Fibroblast of lung (primary cell): ENCODE measurements at regions not wholly inside any gene's neighbourhood (a gene's known extent, or its start where the extent isn't known, plus 50 kb on each side); places are given as distances from the start of the nearest gene placed in this dataset.
"Not testable (repeated sequence)": the region's sequence is repeated elsewhere in the genome, so short reads cannot be mapped to it uniquely, and the experiment has no call there.

ENCODE experiments used
- DNase-seq, 2 donors: peaks; one replicate each; pipeline versions ENCODE4 v3.0.0 to v3.0.0-alpha.2; 2010; ENCODE audit warnings: low read depth in 2 of 2
- H2AFZ ChIP-seq: 2 replicates; pipeline ENCODE4 v1.5.1; 2012; ENCODE audit warnings: low read length, control low read depth, inconsistent platforms
- H3K27ac ChIP-seq: 2 replicates; pipeline ENCODE4 v1.5.1; 2011; ENCODE audit warnings: low read length, control low read depth; ENCODE audit not compliant: insufficient read depth
- H3K27me3 ChIP-seq: 2 replicates; pipeline ENCODE4 v1.5.1; 2011; ENCODE audit warnings: mild to moderate bottlenecking, low read length; ENCODE audit not compliant: control insufficient read depth, insufficient read depth
- H3K36me3 ChIP-seq: 2 replicates; pipeline ENCODE4 v1.5.1; 2011; ENCODE audit warnings: low read length; ENCODE audit not compliant: control insufficient read depth, insufficient read depth
- H3K4me1 ChIP-seq: 2 replicates; pipeline ENCODE4 v1.5.1; 2011; ENCODE audit warnings: low read length; ENCODE audit not compliant: control insufficient read depth, insufficient read depth; ENCODE audit errors: extremely low read depth
- H3K4me2 ChIP-seq: 2 replicates; pipeline ENCODE4 v1.5.1; 2011; ENCODE audit warnings: low read length, control low read depth; ENCODE audit not compliant: insufficient read depth; ENCODE audit errors: extremely low read depth
- H3K4me3 ChIP-seq, 4 experiments: fragments of 200-600 bp in 1 of 4; sonication (generic) in 1 of 4; replicated peaks in 1 of 4; 2 replicates each; pipeline ENCODE4 v1.5.1; 2011 to 2016; ENCODE audit warnings: low read length in 4 of 4, low read depth in 3 of 4, mild to moderate bottlenecking in 3 of 4, control low read depth in 2 of 4, inconsistent platforms in 1 of 4, mixed read lengths in 1 of 4; ENCODE audit not compliant: insufficient read depth in 1 of 4; ENCODE audit errors: control extremely low read depth in 1 of 4
- H3K79me2 ChIP-seq: 2 replicates; pipeline ENCODE4 v1.5.1; 2012; ENCODE audit warnings: mild to moderate bottlenecking, low read length, inconsistent platforms; ENCODE audit not compliant: control insufficient read depth, insufficient read depth
- H3K9ac ChIP-seq: 2 replicates; pipeline ENCODE4 v1.5.1; 2011; ENCODE audit warnings: mild to moderate bottlenecking, low read length, control low read depth; ENCODE audit not compliant: insufficient read depth
- H3K9me3 ChIP-seq: 2 replicates; pipeline ENCODE4 v1.5.1; 2012; ENCODE audit warnings: low read depth, low read length; ENCODE audit not compliant: control insufficient read depth, insufficient read depth
- H4K20me1 ChIP-seq: 2 replicates; pipeline ENCODE4 v1.5.1; 2011; ENCODE audit warnings: low read length; ENCODE audit not compliant: control insufficient read depth, insufficient read depth; ENCODE audit errors: extremely low read depth
- EZH2 ChIP-seq: IDR thresholded peaks from 2 replicates; pipeline ENCODE4 v1.5.1; 2012; ENCODE audit warnings: low read length, control low read depth, mild to moderate bottlenecking; ENCODE audit errors: missing control alignments
- TF ChIP-seq, protein P1 (sequence below), 2 donors: IDR thresholded peaks in 1 of 2; conservative IDR thresholded peaks in 1 of 2; 1 replicate in 1 of 2; 2 replicates in 1 of 2; pipeline ENCODE4 v1.5.1; 2011 to 2012; ENCODE audit warnings: low read length in 2 of 2, control low read depth in 1 of 2, inconsistent platforms in 1 of 2, low read depth in 1 of 2, mild to moderate bottlenecking in 1 of 2

DNA sequence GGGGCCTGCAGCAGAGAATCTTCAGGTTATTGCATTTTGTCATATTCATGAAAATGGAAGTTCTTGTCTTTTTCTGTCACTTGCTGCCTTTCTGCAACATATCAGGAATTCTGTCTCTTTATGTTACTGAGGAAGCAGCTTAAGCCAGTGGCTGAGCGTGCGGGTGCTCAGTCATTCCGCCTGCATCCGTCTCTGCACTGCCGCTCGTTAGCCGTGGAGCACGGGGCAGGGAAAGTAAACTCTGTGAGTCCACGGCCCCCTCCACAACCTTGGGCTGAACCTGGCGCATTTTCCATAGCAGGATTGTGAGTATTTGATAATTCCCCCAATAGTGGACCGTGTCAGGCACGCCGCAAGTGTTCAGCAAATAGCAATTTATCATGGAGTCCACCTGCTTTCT is 1007.7 kb downstream of the BRD1 start:
- H3K9me3 ChIP-seq: no peaks in the 10 kb centered on the region
- H4K20me1 ChIP-seq: no peaks in the 10 kb centered on the region
- H3K79me2 ChIP-seq: no peaks in the 10 kb centered on the region
- no peaks in the 10 kb centered on the region for H3K27me3 ChIP-seq
- no peaks in the 10 kb centered on the region for H3K36me3 ChIP-seq
- no peak overlapping the region for H3K4me3 ChIP-seq
- H3K27ac ChIP-seq: no peak overlapping the region
- no peak overlapping the region for H2AFZ ChIP-seq
- no peak overlapping the region for H3K9ac ChIP-seq
- H3K4me1 ChIP-seq: no peaks in the 10 kb centered on the region
- TF ChIP-seq EZH2: no peak
- TF ChIP-seq, protein P1, sequence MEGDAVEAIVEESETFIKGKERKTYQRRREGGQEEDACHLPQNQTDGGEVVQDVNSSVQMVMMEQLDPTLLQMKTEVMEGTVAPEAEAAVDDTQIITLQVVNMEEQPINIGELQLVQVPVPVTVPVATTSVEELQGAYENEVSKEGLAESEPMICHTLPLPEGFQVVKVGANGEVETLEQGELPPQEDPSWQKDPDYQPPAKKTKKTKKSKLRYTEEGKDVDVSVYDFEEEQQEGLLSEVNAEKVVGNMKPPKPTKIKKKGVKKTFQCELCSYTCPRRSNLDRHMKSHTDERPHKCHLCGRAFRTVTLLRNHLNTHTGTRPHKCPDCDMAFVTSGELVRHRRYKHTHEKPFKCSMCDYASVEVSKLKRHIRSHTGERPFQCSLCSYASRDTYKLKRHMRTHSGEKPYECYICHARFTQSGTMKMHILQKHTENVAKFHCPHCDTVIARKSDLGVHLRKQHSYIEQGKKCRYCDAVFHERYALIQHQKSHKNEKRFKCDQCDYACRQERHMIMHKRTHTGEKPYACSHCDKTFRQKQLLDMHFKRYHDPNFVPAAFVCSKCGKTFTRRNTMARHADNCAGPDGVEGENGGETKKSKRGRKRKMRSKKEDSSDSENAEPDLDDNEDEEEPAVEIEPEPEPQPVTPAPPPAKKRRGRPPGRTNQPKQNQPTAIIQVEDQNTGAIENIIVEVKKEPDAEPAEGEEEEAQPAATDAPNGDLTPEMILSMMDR (conservative IDR thresholded peaks at IDR 0.05 in 1 of 2, IDR thresholded peaks at IDR 0.05 in 1 of 2; ENCODE audit: low read depth in 1 of 2, low read length in 2 of 2): no peak
- DNase-seq: no peak
- no peak overlapping the region for H3K4me2 ChIP-seq

DNA sequence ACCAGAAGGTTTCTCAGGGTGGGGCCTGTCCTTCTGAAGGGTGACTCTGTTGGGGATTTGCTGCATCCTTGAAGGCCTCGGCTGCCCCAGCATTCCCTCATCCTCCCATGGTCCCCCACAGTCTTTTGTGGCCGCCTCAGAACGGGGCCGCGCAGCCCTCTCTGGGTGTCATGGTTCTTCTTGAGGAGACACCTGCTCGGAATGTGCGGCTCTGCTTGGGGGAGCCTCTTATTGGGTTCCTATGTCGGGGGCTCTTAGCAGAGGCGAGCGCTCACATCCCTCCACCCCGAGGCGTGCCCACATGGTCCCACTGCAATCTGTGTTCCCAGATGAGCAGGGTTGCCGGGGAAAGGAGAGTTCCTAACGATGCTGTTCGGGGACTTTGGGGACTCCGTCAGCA is 1008.4 kb downstream of the BRD1 start:
- Histone ChIP-seq H4K20me1 (no peaks in the 10 kb centered on the region), H3K36me3 (no peaks in the 10 kb centered on the region), H3K4me2 (no peak overlapping the region), H3K79me2 (no peaks in the 10 kb centered on the region), H3K4me3 (no peak overlapping the region), H3K4me1 (no peaks in the 10 kb centered on the region), H3K9ac (no peak overlapping the region), H3K27ac (no peak overlapping the region), H2AFZ (no peak overlapping the region), H3K27me3 (no peaks in the 10 kb centered on the region), H3K9me3 (no peaks in the 10 kb centered on the region)
- TF ChIP-seq, protein P1 (conservative IDR thresholded peaks at IDR 0.05 in 1 of 2, IDR thresholded peaks at IDR 0.05 in 1 of 2; ENCODE audit: low read depth in 1 of 2, low read length in 2 of 2): no peak
- no peak for TF ChIP-seq EZH2
- no peak for DNase-seq

DNA sequence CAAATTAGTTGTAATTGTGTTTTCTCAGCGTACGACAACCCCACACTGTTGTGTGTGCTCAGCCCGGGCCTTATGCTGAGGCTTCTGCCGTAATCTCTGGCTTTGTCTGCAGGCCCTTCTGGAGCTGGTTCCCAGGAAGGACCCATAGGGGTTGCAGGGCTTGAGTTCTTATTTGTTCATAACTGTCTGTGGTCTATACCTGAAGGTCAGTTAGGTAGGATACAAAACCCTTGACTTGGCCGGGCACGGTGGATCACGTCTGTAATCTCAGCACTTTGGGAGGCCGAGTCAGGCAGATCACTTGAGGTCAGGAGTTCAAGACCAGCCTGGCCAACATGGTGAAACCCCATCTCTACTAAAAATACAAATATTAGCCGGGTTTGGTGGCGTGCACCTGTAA is 1010.2 kb downstream of the BRD1 start:
- not testable (repeated sequence) for H3K9ac ChIP-seq, H2AFZ ChIP-seq, H3K27ac ChIP-seq, H3K4me2 ChIP-seq, H3K79me2 ChIP-seq, H3K9me3 ChIP-seq, H3K36me3 ChIP-seq, H3K4me1 ChIP-seq, H3K27me3 ChIP-seq, H4K20me1 ChIP-seq, H3K4me3 ChIP-seq, DNase-seq

DNA sequence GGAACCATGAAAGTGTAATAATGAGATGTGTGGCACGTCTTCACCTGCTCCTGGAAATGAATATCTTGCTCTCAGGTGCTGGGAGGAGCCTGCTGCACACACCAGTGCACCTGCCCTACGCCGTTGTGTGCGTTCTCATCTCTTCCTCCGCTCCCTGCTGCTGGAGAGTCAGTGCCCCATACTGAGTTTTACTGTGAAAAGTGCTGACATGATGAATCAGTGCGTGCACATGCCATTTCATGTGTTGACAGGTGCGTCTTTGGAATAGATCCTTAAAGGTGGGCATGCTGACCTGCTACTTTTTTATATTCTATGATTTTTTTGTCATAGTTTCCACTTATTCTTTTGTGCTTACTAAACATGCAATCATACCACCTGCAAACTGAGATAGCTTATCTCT is 1015.8 kb downstream of the BRD1 start:
- TF ChIP-seq, protein P1 (conservative IDR thresholded peaks at IDR 0.05 in 1 of 2, IDR thresholded peaks at IDR 0.05 in 1 of 2; ENCODE audit: low read depth in 1 of 2, low read length in 2 of 2): no peak
- no peak for TF ChIP-seq EZH2
- no peak overlapping the region for H3K9ac ChIP-seq
- no peaks in the 10 kb centered on the region for H3K27me3 ChIP-seq

More for the DNA sequence above, 1015.8 kb downstream of the BRD1 start:
- Histone ChIP-seq H3K36me3 (no peaks in the 10 kb centered on the region), H3K9me3 (no peaks in the 10 kb centered on the region), H3K27ac (no peak overlapping the region), H4K20me1 (no peaks in the 10 kb centered on the region), H3K4me3 (no peak overlapping the region), H3K4me2 (no peak overlapping the region), H3K79me2 (no peaks in the 10 kb centered on the region), H3K4me1 (no peaks in the 10 kb centered on the region), H2AFZ (no peak overlapping the region)
- no peak for DNase-seq
